K562 (cell line): ENCODE measurements at regions not wholly inside any gene's neighbourhood (a gene's known extent, or its start where the extent isn't known, plus 50 kb on each side); places are given as distances from the start of the nearest gene placed in this dataset.

Source experiments
- COPS2 ChIP-seq: fragments of 450-650 bp; conservative IDR thresholded peaks from 2 replicates; pipeline ENCODE4 v1.6.1; 2016; ENCODE audit warnings: mild to moderate bottlenecking, moderate library complexity
- DPF2 ChIP-seq: fragments of 450-650 bp; IDR thresholded peaks from 2 replicates; pipeline ENCODE4 v1.6.1; 2016
- ELK3 ChIP-seq: fragments of 450-650 bp; formaldehyde crosslinking; IDR thresholded peaks from 2 replicates; pipeline ENCODE4 v1.4.0; 2020; ENCODE audit warnings: mild to moderate bottlenecking
- HEY1 ChIP-seq: fragments of 250-450 bp; sonication (Bioruptor Pico); IDR thresholded peaks from 2 replicates; pipeline ENCODE4 v1.5.0; 2020; ENCODE audit warnings: mild to moderate bottlenecking, moderate library complexity, borderline replicate concordance
- KAT7 ChIP-seq: sonication (generic); formaldehyde crosslinking; IDR thresholded peaks from 2 replicates; pipeline ENCODE4 v1.8.0; 2022; ENCODE audit warnings: missing genetic modification reagents, mild to moderate bottlenecking, borderline replicate concordance
- MED1 ChIP-seq: sonication (generic); formaldehyde crosslinking; IDR thresholded peaks from 2 replicates; pipeline ENCODE4 v1.8.1; 2023; ENCODE audit warnings: missing genetic modification reagents, borderline replicate concordance
- MEF2A ChIP-seq: IDR thresholded peaks from 2 replicates; pipeline ENCODE4 v1.6.1; 2011; ENCODE audit warnings: low read depth, mild to moderate bottlenecking, low read length, moderate library complexity; ENCODE audit not compliant: control insufficient read depth
- NRF1 ChIP-seq, 2 experiments: fragments of 450-650 bp; IDR thresholded peaks in 1 of 2; conservative IDR thresholded peaks in 1 of 2; 2 replicates each; pipeline ENCODE4 v1.6.1; 2014; ENCODE audit warnings: mild to moderate bottlenecking in 2 of 2
- POLR2B ChIP-seq: fragments of 450-650 bp; IDR thresholded peaks from 2 replicates; pipeline ENCODE4 v1.6.1; 2018; ENCODE audit warnings: low read depth; ENCODE audit not compliant: partially characterized antibody
- POU5F1 ChIP-seq: fragments of 150-350 bp; IDR thresholded peaks from 2 replicates; pipeline ENCODE4 v1.6.1; 2014; ENCODE audit warnings: borderline replicate concordance, low read length, low read depth, mild to moderate bottlenecking; ENCODE audit not compliant: partially characterized antibody
- PPARD ChIP-seq: fragments of 250-450 bp; sonication (Bioruptor Pico); IDR thresholded peaks from 2 replicates; pipeline ENCODE4 v1.8.0; 2022; ENCODE audit warnings: inconsistent platforms, mild to moderate bottlenecking, moderate library complexity
- RFX7 ChIP-seq: fragments of 250-450 bp; sonication (Bioruptor Pico); IDR thresholded peaks from 2 replicates; pipeline ENCODE4 v1.5.1; 2021; ENCODE audit warnings: mild to moderate bottlenecking
- SAFB2 ChIP-seq: fragments of 200-400 bp; formaldehyde crosslinking; IDR thresholded peaks from 2 replicates; pipeline ENCODE4 v1.6.1; 2018; ENCODE audit warnings: borderline replicate concordance, low read length, low read depth, moderate library complexity; ENCODE audit not compliant: severe bottlenecking
- SNIP1 ChIP-seq: fragments of 450-650 bp; IDR thresholded peaks from 2 replicates; pipeline ENCODE4 v1.7.1; 2017; ENCODE audit warnings: low read depth, mild to moderate bottlenecking
- TARDBP ChIP-seq: fragments of 450-650 bp; IDR thresholded peaks from 2 replicates; pipeline ENCODE4 v1.6.1; 2016
- TBP ChIP-seq: optimal IDR thresholded peaks from 2 replicates; pipeline ENCODE3; 2011; ENCODE audit warnings: low read depth, low read length, improper control_type of control experiment
- U2AF2 ChIP-seq: fragments of 200-400 bp; formaldehyde crosslinking; optimal IDR thresholded peaks from 2 replicates; pipeline ENCODE3; 2017; ENCODE audit warnings: low read depth, mild to moderate bottlenecking, low read length
- ZBTB5 ChIP-seq: fragments of 450-650 bp; IDR thresholded peaks from 2 replicates; pipeline ENCODE4 v1.6.1; 2017; ENCODE audit warnings: antibody characterized with exemption
- ZFP91 ChIP-seq: sonication (generic); formaldehyde crosslinking; IDR thresholded peaks from 2 replicates; pipeline ENCODE4 v1.8.0; 2022; ENCODE audit warnings: mild to moderate bottlenecking, missing genetic modification reagents
- ZNF277 ChIP-seq: fragments of 250-450 bp; sonication (Bioruptor Pico); IDR thresholded peaks from 2 replicates; pipeline ENCODE4 v1.8.0; 2022; ENCODE audit warnings: inconsistent platforms, mild to moderate bottlenecking, moderate library complexity, borderline replicate concordance
- ZNF384 ChIP-seq: IDR thresholded peaks from 2 replicates; pipeline ENCODE4 v1.6.1; 2012; ENCODE audit warnings: low read depth, low read length, improper control_type of control experiment
- ZNF668 ChIP-seq: fragments of 250-450 bp; sonication (Bioruptor Pico); IDR thresholded peaks from 2 replicates; pipeline ENCODE4 v1.8.0; 2022; ENCODE audit warnings: mild to moderate bottlenecking, inconsistent platforms
- ZNF696 ChIP-seq: fragments of 250-450 bp; sonication (Bioruptor Pico); conservative IDR thresholded peaks from 2 replicates; pipeline ENCODE4 v1.4.0; 2020; ENCODE audit warnings: mild to moderate bottlenecking, moderate library complexity
- ZSCAN29 ChIP-seq: fragments of 450-650 bp; IDR thresholded peaks from 2 replicates; pipeline ENCODE4 v1.6.1; 2017

GRCh38 chr6:26196846-26197635 is 109.8 kb downstream of the HFE start (continued):
- TF ChIP-seq ZBTB5 (0 out of 2 replicates have a peak, but pooled peaks have one; percentile 44), U2AF2 (no peak), ZNF696 (CRISPR knock-in tag) (no peak), TBP (no peak), COPS2 (no peak), ZNF384 (no peak; the same call in none of the 2 replicates), SAFB2 (no peak), ZSCAN29 (no peak), KAT7 (peak; percentile 100; the same call in 1 of the 2 replicates), MED1 (CRISPR knock-in tag) (peak; percentile 39; the same call in 1 of the 2 replicates), SNIP1 (no peak), ZNF277 (CRISPR knock-in tag) (no peak), TARDBP (0 out of 2 replicates have a peak, but pooled peaks have one; percentile 13), DPF2 (peak; percentile 13; the same call in 1 of the 2 replicates), RFX7 (CRISPR knock-in tag) (peak; percentile 22; the same call in 1 of the 2 replicates), POLR2B (peak; percentile 93), PPARD (CRISPR knock-in tag) (no peak), MEF2A (peak; percentile 30; the same call in 1 of the 2 replicates), ELK3 (CRISPR knock-in tag) (no peak), ZNF668 (CRISPR knock-in tag) (peak; percentile 17; the same call in 1 of the 2 replicates), POU5F1 (no peak), HEY1 (CRISPR knock-in tag) (0 out of 2 replicates have a peak, but pooled peaks have one; percentile 41), ZFP91 (CRISPR knock-in tag) (peak; percentile 79), NRF1 (conservative IDR thresholded peaks at IDR 0.05 in 1 of 2, IDR thresholded peaks at IDR 0.05 in 1 of 2) (peak; percentile 66 to 68)
